ENCODE measurements at regions not wholly inside any gene's neighbourhood (a gene's known extent, or its start where the extent isn't known, plus 50 kb on each side); places are given as distances from the start of the nearest gene placed in this dataset.
A peak's percentile ranks its signal among the peaks of the same experiment; 100 is the strongest.
"Not testable (repeated sequence)": the region's sequence is repeated elsewhere in the genome, so short reads cannot be mapped to it uniquely, and the experiment has no call there.

DNA sequence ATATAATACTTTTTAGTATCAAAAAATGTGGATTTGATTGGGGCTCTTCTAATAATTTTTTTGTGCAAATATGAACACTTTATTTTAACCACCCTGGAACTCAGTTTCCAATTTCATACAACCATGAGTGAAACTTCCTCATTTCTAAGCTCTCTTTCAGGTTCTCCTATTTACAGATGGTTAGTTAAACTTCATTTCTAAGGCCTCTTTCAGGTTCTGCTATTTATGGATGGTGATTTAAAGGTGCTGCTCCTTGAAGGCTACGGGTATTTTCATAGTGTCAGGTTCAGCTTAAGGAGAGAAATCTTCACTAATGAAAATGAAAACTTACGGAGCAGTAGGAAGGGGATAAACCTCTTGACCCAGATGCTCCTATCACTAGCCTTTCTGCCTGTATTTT lies 568.3 kb downstream of the KIF20B start:
- no peak for DNase-seq (ENCODE audit: low spot score)

- DNase-seq (ENCODE audit: low spot score): no peak
Observed at GRCh38 chr10:90274721-90275468, 573.5 kb downstream of the KIF20B start.

GRCh38 chr10:90276894-90277475 lies 575.6 kb downstream of the KIF20B start:
- DNase-seq (ENCODE audit: low spot score): no peak

GRCh38 chr10:90286406-90286805 lies 571.4 kb downstream of the HTR7 start:
- no peak for DNase-seq (ENCODE audit: low spot score)

DNA sequence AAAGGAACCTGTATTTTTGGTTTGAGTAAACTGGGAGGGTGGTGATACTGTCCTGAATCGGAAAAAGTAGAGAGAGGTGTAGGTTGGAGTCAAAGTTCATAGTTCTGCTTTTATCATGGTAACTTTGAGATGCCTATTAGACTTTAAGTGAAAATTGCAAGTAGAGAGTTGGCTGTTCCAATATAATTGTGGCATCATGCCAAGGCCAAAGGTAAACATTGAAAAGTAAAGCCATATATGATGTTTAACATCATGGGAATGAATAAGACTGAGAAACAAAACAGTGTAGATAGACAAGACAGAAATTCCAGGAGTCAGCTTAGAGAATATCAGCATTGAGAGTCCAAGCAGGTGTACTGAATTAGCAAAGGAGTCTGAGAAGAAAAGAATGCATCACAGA lies 570.9 kb downstream of the HTR7 start:
- no peak for DNase-seq (ENCODE audit: low spot score)

DNA sequence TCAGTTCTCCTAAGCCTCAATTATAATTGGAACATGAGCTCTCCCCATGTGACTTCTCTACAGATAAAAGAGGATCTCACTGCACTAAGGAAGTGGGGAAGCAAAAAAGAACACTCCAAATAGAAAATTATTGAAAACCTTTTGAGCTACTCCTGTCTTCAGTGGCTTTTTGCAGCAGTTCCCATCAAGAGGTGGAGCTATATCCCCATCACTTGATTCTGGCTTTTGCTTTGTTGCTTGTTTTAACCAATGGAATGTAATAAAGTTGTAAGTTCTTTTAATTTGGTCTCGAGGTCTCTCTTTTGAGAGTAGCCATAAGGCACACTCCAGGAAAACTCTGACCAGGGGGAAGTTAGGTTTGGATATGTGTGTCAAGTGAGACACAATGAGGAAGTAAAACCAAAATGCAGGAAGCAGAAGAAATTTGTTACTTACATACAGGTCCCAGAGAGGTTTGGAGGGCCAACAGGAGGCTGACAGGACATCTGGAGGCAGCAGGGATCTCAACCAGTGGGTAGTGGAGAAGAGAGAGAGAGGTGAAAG lies 569.4 kb downstream of the HTR7 start:
- peak; percentile 69 for DNase-seq (ENCODE audit: low spot score)

DNA sequence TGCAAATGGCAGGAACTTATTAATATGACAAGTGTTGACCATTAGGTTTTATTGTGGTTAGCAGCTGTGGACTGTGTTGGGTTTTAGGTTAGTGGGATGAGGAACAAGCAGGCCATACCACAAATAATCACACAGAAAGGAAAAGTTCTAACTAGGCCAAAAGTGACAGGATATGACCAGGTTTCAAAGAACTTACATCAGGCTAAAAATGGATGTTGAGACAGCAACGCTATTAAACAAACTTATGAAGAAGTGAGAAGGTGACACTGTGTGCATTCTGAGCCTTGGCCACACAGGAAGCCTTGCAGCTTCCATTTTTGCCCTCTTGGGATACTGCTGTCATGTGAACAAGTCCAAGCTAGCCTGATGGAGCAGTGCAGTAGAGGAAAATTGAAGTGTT lies 568.8 kb downstream of the HTR7 start:
- DNase-seq (ENCODE audit: low spot score): peak; percentile 20

DNA sequence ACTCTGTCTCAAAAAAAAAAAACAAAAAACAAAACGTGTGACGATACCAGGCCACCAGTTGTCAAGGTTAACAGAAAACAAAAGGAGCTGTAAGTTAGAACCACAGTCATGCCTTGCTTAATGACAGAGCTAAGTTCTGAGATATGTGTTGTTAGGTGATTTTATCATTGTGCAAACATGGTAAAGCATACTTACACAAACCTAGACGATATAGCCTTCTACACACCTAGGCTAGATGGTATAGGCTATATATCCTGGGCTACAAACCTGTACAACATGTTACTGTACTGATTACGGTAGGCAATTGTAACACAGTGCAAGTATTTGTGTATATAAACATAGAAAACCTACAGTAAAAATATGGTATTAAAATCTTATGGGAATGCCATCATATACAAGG lies 564.2 kb downstream of the HTR7 start:
- DNase-seq (ENCODE audit: low spot score): no peak

DNA sequence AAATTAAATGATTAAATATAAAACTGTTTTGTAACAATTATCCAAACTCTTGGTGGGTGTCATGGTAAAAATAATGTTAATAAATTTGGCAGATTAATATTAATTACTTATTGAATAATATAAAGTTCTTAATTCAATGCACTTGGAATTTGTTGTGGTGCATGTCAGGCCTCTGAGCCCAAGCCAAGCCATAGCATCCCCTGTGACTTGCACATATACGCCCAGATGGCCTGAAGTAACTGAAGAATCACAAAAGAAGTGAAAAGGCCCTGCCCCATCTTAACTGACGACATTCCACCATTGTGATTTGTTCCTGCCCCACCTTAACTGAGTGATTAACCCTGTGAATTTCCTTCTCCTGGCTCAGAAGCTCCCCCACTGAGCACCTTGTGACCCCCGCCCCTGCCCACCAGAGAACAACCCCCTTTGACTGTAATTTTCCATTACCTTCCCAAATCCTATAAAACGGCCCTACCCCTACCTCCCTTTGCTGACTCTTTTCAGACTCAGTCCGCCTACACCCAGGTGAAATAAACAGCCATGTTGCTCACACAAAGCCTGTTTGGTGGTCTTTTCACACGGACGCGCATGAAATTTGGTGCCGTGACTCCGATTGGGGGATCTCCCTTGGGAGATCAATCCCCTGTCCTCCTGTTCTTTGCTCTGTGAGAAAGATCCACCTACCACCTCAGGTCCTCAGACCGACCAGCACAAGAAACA lies 562.9 kb downstream of the HTR7 start:
- DNase-seq (ENCODE audit: low spot score): not testable (repeated sequence)

GRCh38 chr10:90302031-90302430 lies 555.8 kb downstream of the HTR7 start:
- DNase-seq (ENCODE audit: low spot score): not testable (repeated sequence)

DNA sequence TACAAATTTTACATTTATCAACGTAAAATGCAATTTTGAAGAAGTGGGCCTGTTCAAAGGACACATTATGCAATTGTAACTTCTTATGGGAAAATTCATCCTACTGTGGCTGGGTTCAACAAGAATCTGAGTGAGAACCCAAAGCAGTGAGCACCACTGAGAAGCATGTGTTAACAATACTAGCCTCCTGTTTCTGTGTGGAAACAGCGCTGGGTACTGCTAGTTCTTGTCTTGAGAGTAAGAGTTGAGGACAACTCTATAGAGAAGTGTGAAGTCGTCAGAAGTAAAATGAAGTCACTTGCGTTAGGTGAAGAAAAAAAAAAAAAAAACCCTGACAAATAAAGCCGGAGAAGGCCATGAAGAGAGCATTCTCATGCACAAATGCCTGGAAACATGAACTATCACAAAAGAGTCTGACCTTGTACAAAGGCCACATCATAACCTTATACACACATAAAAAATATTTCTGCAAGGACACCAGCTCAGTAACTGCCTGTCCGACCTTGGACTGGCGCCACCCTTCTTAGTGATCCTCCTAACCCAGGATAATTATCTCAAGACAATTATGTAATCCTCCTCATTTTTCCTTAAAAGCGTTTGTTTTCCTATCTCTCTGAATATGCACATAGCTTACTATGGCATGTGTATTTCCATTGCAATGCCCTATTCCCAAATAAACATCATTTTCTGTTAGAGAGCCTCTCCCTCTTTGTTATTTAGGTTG lies 554.9 kb downstream of the HTR7 start:
- DNase-seq (ENCODE audit: low spot score): no peak

DNA sequence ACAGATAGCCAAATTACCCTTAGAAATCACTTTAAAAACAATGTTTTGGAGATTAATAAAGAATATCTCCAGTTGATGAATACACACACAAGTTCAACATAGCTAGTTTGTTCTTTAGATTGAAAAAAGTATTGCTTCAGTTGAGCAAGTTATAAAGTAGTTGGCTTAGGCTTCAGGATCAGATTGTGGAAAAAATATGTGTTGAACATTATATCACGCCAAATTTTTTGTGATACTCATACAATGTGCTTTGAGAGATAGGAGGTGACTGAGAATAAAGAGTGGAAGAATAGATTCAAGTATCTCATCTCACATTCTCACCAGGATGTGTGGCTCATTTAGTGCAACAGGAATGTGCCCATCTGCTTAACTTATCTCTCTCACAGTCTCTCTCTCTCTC lies 553.3 kb downstream of the HTR7 start:
- DNase-seq (ENCODE audit: low spot score): no peak

DNA sequence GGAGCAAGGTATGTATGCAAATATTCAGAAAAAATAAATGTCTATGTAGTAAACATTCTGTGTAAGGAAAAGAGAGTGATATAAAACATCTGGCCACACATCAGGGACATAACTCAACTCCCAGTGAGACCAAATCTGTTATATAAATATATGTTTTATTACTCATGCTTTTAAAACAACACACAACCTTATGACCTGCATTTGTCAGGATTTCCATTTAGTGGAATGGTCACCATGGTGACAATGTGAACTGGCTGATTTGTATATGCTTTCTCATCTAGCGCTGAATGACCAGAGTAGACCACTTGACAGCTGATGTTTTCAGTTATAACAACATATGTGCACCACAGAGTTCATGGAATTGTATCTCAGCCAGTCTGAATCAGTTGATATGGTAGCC lies 551.7 kb downstream of the HTR7 start:
- no peak for DNase-seq (ENCODE audit: low spot score)

- DNase-seq (ENCODE audit: low spot score): no peak
Observed at GRCh38 chr10:90308223-90308622, 549.6 kb downstream of the HTR7 start.

DNA sequence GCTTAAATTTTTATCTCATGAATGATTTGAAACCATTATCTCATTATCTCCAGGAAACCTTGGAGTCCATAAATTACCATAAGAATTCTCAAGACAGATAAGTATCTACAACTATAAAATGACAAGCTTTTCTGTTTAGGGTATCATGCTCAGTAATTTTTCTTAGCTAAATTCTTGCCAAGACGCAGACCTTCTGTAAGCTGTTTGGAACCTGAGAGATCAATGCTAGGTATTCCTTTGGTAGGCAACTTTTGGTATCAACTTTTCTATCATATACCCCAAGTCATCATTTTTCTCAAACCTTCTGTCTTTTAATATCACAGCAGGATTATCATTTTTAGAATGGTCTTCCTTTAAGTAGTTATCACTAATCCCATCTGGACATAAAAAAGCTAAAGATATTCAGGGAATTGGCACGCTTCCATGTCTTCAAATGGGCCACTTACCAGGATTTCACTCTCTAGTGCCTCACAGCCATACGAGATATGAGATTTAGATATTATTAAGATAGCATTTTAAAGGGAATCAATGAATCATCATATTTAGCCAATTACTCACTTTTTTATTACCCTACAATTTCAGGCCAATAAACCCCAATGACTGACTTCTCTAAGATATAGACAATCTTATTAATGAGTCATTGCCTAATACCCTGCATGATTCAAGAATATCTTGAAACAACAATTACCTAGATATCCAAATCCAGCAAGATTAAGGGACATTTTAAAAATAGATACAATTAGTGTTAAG lies 544.1 kb downstream of the HTR7 start:
- DNase-seq (ENCODE audit: low spot score): no peak

DNA sequence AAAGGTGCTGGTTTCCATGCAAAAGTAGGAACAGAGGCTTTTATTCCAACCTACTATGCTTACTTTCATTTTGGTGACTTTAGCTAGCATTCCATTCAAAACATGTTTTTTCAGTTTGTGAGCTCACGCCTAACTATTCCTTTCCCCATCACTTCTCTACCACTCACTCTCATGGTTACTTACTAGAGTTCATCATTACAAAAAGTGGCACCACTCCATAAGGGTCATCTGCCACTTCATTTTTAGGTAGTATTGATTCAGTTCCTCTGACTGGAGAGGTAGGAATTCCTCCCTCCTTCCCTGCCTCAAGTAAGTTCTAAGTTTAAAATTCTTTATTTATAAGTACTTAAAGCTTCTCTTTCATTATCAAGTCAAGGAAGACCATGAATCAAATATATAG lies 543.1 kb downstream of the HTR7 start:
- DNase-seq (ENCODE audit: low spot score): no peak

GRCh38 chr10:90317172-90317571 lies 540.7 kb downstream of the HTR7 start:
- no peak for DNase-seq (ENCODE audit: low spot score)

DNA sequence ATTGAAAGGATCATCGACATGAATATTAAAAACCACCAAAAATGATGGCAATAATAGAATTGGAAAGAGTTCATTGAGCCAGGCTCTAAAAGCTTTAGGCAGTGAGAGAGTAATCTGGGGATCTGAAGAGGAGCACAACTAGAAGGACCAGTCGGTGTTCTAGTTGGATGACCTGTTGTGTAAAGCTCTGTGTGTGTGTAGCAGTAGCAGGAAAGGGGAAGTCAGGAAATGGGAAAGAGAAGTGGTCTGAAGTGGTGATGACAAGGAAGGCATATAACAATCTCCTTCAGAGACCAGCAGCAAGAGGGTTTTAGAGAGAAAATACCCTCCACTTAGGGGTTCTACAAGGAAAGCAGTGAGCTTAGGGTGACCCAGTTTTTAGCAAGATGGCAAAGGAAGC lies 539.2 kb downstream of the HTR7 start:
- peak; percentile 41 for DNase-seq (ENCODE audit: low spot score)

DNA sequence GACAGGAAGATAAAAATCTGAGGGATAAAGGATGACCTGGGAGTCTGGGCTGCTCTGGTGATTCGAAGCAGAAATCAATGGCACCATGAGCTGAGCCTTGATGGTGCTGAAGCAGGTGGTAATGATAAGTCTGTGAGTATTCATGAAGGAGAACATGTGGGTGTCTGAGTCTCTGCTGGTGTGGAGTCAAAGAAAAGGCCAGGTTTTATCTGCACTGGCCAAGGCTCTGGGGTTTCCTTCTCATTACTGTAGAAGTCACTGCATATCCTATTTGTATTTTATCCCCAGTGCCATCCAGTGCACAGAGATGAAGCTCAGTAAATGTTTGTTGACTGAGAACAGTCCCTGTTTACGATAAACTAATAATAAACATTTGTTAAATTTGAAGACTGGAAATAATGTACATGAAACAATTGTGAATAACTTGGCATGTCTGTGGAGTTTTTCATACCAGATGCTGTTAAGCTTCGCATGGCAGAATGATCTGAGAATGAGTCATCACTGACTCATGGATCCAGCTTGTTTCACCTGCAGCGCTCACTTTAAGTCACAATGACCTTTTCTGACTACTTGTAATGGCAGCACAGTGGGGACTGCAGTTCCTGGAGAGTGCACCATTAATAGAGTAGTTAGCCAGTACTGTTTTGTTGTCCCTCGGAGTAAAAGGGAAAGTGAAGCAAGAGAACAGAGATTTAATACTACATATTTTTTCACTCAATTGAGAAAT lies 538.5 kb downstream of the HTR7 start:
- DNase-seq (ENCODE audit: low spot score): no peak

DNA sequence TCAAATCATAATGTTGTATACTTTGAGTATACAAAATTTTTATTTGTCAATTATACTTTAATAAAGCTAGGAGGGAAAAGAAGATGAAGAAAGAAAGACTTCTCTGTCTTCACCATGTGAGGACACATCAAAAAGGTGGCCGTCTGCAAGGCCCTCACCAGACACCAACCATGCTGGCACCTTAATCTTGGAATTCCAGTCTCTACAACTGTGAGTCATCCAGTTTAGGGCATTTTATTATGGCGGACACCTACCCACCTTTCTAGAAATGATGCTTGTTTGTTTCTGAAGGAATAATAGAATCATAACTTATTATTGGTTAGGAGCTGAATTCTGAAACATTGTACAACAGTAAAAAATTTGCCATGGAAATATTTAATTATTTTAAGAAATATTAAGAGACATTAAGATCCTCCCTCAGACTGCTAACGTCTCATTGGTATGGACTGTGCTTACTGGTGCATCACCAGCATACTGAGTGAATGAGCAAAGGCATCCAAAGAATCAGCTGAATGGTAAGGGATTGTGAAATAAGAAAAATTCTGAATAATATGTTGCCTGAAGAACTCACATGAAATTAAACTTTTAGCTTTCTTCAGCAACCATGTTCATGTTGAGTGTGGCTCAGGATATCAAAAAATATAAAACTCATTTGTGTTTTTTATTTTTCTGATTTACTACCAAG lies 536.6 kb downstream of the HTR7 start:
- no peak for DNase-seq (ENCODE audit: low spot score)

Measured in pons (tissue), 1 donor.